ENCODE measurements at regions not wholly inside any gene's neighbourhood (a gene's known extent, or its start where the extent isn't known, plus 50 kb on each side); places are given as distances from the start of the nearest gene placed in this dataset.

- Histone ChIP-seq H3K4me1 (no peaks in the 10 kb centered on the region), H3K36me3 (replicated peaks) (no peaks in the 10 kb centered on the region), H3K9me3 (no peaks in the 10 kb centered on the region), H3K27me3 (ENCODE audit: low read depth) (no peaks in the 10 kb centered on the region), H3K4me3 (no peak overlapping the region)
- in situ Hi-C loops (cut with MboI; ENCODE audit: low sequenced_read_pairs) = no loop called here
- DNase-seq (ENCODE audit: low spot score in 2 of 2) = no peak
These were observed 116.6 kb downstream of the CBLN1 start for GRCh38 chr16:49165025-49165424.

- DNase-seq (ENCODE audit: low spot score in 2 of 2) = no peak
- no peaks in the 10 kb centered on the region for H3K4me1 ChIP-seq
- in situ Hi-C loops (cut with MboI; ENCODE audit: low sequenced_read_pairs) = no loop called here
These were observed 120.4 kb downstream of the CBLN1 start for GRCh38 chr16:49161191-49161590.

GRCh38 chr16:49158029-49158642, 123.5 kb downstream of the CBLN1 start:
- no peaks in the 10 kb centered on the region for H3K27me3 ChIP-seq (ENCODE audit: low read depth)
- H3K9me3 ChIP-seq = no peaks in the 10 kb centered on the region
- H3K4me3 ChIP-seq = no peak overlapping the region
- H3K36me3 ChIP-seq (replicated peaks) = no peaks in the 10 kb centered on the region
- DNase-seq (ENCODE audit: low spot score in 2 of 2) = peak; percentile 4 to 55
- in situ Hi-C loops (cut with MboI; ENCODE audit: low sequenced_read_pairs) = no loop called here
- H3K4me1 ChIP-seq = no peaks in the 10 kb centered on the region

More at GRCh38 chr16:49161191-49161590, 120.4 kb downstream of the CBLN1 start:
- Histone ChIP-seq H3K36me3 (replicated peaks) (no peaks in the 10 kb centered on the region), H3K9me3 (no peaks in the 10 kb centered on the region), H3K27me3 (ENCODE audit: low read depth) (no peaks in the 10 kb centered on the region), H3K4me3 (no peak overlapping the region)

GRCh38 chr16:49150341-49150740, 131.3 kb downstream of the CBLN1 start:
- H3K4me1 ChIP-seq = no peaks in the 10 kb centered on the region
- DNase-seq (ENCODE audit: low spot score in 2 of 2) = no peak
- no peaks in the 10 kb centered on the region for H3K27me3 ChIP-seq (ENCODE audit: low read depth)
- H3K9me3 ChIP-seq = no peaks in the 10 kb centered on the region
- in situ Hi-C loops (cut with MboI; ENCODE audit: low sequenced_read_pairs) = no loop called here
- no peaks in the 10 kb centered on the region for H3K36me3 ChIP-seq (replicated peaks)
- no peak overlapping the region for H3K4me3 ChIP-seq

- no peak overlapping the region for H3K4me3 ChIP-seq
- no peaks in the 10 kb centered on the region for H3K36me3 ChIP-seq (replicated peaks)
- no peaks in the 10 kb centered on the region for H3K4me1 ChIP-seq
- no peaks in the 10 kb centered on the region for H3K27me3 ChIP-seq (ENCODE audit: low read depth)
- in situ Hi-C loops (cut with MboI; ENCODE audit: low sequenced_read_pairs) = no loop called here
- no peaks in the 10 kb centered on the region for H3K9me3 ChIP-seq
- no peak for DNase-seq (ENCODE audit: low spot score in 2 of 2)
These were observed 133.2 kb downstream of the CBLN1 start for GRCh38 chr16:49148410-49148809.

GRCh38 chr16:49140618-49141017, 141.0 kb downstream of the CBLN1 start:
- no peaks in the 10 kb centered on the region for H3K4me1 ChIP-seq
- no peak overlapping the region for H3K4me3 ChIP-seq
- H3K36me3 ChIP-seq (replicated peaks) = no peaks in the 10 kb centered on the region
- no peak for DNase-seq (ENCODE audit: low spot score in 2 of 2)
- in situ Hi-C loops (cut with MboI; ENCODE audit: low sequenced_read_pairs) = no loop called here
- no peaks in the 10 kb centered on the region for H3K9me3 ChIP-seq
- H3K27me3 ChIP-seq (ENCODE audit: low read depth) = no peaks in the 10 kb centered on the region

GRCh38 chr16:49130397-49130796, 151.2 kb downstream of the CBLN1 start:
- no peak for DNase-seq (ENCODE audit: low spot score in 2 of 2)
- H3K4me3 ChIP-seq = no peak overlapping the region
- H3K9me3 ChIP-seq = no peaks in the 10 kb centered on the region
- H3K27me3 ChIP-seq (ENCODE audit: low read depth) = no peaks in the 10 kb centered on the region
- H3K36me3 ChIP-seq (replicated peaks) = no peaks in the 10 kb centered on the region
- no peaks in the 10 kb centered on the region for H3K4me1 ChIP-seq
- in situ Hi-C loops (cut with MboI; ENCODE audit: low sequenced_read_pairs) = no loop called here

- no peak overlapping the region for H3K4me3 ChIP-seq
- in situ Hi-C loops (cut with MboI; ENCODE audit: low sequenced_read_pairs) = no loop called here
- no peaks in the 10 kb centered on the region for H3K36me3 ChIP-seq (replicated peaks)
- H3K4me1 ChIP-seq = no peaks in the 10 kb centered on the region
- no peaks in the 10 kb centered on the region for H3K27me3 ChIP-seq (ENCODE audit: low read depth)
- no peaks in the 10 kb centered on the region for H3K9me3 ChIP-seq
- no peak for DNase-seq (ENCODE audit: low spot score in 2 of 2)
These were observed 151.7 kb downstream of the CBLN1 start for GRCh38 chr16:49129935-49130334.

GRCh38 chr16:49128740-49129139, 152.9 kb downstream of the CBLN1 start:
- H3K4me1 ChIP-seq = no peaks in the 10 kb centered on the region
- no peaks in the 10 kb centered on the region for H3K9me3 ChIP-seq
- no peaks in the 10 kb centered on the region for H3K27me3 ChIP-seq (ENCODE audit: low read depth)
- no peaks in the 10 kb centered on the region for H3K36me3 ChIP-seq (replicated peaks)
- no peak for DNase-seq (ENCODE audit: low spot score in 2 of 2)
- in situ Hi-C loops (cut with MboI; ENCODE audit: low sequenced_read_pairs) = no loop called here
- no peak overlapping the region for H3K4me3 ChIP-seq

- Histone ChIP-seq H3K4me1 (no peaks in the 10 kb centered on the region), H3K9me3 (no peaks in the 10 kb centered on the region), H3K36me3 (replicated peaks) (no peaks in the 10 kb centered on the region), H3K4me3 (no peak overlapping the region), H3K27me3 (ENCODE audit: low read depth) (no peaks in the 10 kb centered on the region)
- in situ Hi-C loops (cut with MboI; ENCODE audit: low sequenced_read_pairs) = no loop called here
- peak in 1 of 2 experiments; percentile 8 for DNase-seq (ENCODE audit: low spot score in 2 of 2)
These were observed 154.5 kb downstream of the CBLN1 start for GRCh38 chr16:49127103-49127502.

GRCh38 chr16:49121636-49122035, 160.0 kb downstream of the CBLN1 start:
- H3K4me1 ChIP-seq = no peaks in the 10 kb centered on the region
- no peak overlapping the region for H3K4me3 ChIP-seq
- H3K9me3 ChIP-seq = no peaks in the 10 kb centered on the region
- in situ Hi-C loops (cut with MboI; ENCODE audit: low sequenced_read_pairs) = no loop called here
- H3K27me3 ChIP-seq (ENCODE audit: low read depth) = no peaks in the 10 kb centered on the region
- no peaks in the 10 kb centered on the region for H3K36me3 ChIP-seq (replicated peaks)
- no peak for DNase-seq (ENCODE audit: low spot score in 2 of 2)

GRCh38 chr16:49120631-49121030, 161.0 kb downstream of the CBLN1 start:
- H3K4me1 ChIP-seq = no peaks in the 10 kb centered on the region
- DNase-seq (ENCODE audit: low spot score in 2 of 2) = no peak
- H3K27me3 ChIP-seq (ENCODE audit: low read depth) = no peaks in the 10 kb centered on the region
- in situ Hi-C loops (cut with MboI; ENCODE audit: low sequenced_read_pairs) = no loop called here
- H3K9me3 ChIP-seq = no peaks in the 10 kb centered on the region
- H3K36me3 ChIP-seq (replicated peaks) = no peaks in the 10 kb centered on the region
- no peak overlapping the region for H3K4me3 ChIP-seq

- in situ Hi-C loops (cut with MboI; ENCODE audit: low sequenced_read_pairs) = no loop called here
- H3K9me3 ChIP-seq = no peaks in the 10 kb centered on the region
- H3K27me3 ChIP-seq (ENCODE audit: low read depth) = no peaks in the 10 kb centered on the region
- H3K4me1 ChIP-seq = no peaks in the 10 kb centered on the region
- H3K36me3 ChIP-seq (replicated peaks) = no peaks in the 10 kb centered on the region
- no peak for DNase-seq (ENCODE audit: low spot score in 2 of 2)
- H3K4me3 ChIP-seq = no peak overlapping the region
These were observed 164.8 kb downstream of the CBLN1 start for GRCh38 chr16:49116873-49117272.

GRCh38 chr16:49115956-49116355, 165.7 kb downstream of the CBLN1 start:
- no peaks in the 10 kb centered on the region for H3K9me3 ChIP-seq
- H3K36me3 ChIP-seq (replicated peaks) = no peaks in the 10 kb centered on the region
- no peaks in the 10 kb centered on the region for H3K4me1 ChIP-seq
- DNase-seq (ENCODE audit: low spot score in 2 of 2) = no peak
- H3K4me3 ChIP-seq = no peak overlapping the region
- in situ Hi-C loops (cut with MboI; ENCODE audit: low sequenced_read_pairs) = no loop called here
- H3K27me3 ChIP-seq (ENCODE audit: low read depth) = no peaks in the 10 kb centered on the region

- Histone ChIP-seq H3K4me3 (no peak overlapping the region), H3K36me3 (replicated peaks) (no peaks in the 10 kb centered on the region), H3K9me3 (no peaks in the 10 kb centered on the region), H3K4me1 (no peaks in the 10 kb centered on the region), H3K27me3 (ENCODE audit: low read depth) (no peaks in the 10 kb centered on the region)
- in situ Hi-C loops (cut with MboI; ENCODE audit: low sequenced_read_pairs) = no loop called here
- no peak for DNase-seq (ENCODE audit: low spot score in 2 of 2)
These were observed 168.9 kb downstream of the CBLN1 start for GRCh38 chr16:49112754-49113153.

Data from HAP-1 (cell line).